ENCODE measurements at regions not wholly inside any gene's neighbourhood (a gene's known extent, or its start where the extent isn't known, plus 50 kb on each side); places are given as distances from the start of the nearest gene placed in this dataset.

DNA sequence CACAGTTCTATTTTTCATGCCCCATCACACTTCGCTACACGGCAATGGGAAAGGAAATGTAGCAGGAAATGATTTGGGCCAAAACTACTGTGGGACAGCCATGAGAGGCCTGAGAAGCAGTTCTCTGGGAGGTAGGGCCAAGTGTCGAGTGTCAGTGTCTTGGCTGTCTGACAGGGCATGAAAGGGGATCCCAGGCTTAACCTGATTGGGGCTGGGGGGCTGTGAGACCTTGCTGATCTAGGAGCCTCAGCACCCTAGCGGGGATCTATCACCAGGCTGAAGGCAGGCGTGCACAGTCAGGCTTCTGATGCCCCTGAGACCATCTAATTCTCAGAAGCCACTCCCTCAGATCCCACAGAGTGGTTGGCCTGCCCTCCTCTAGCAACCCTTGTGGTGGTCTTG, 58.2 kb upstream of the SLC25A13 start:
- TF ChIP-seq, protein P1, sequence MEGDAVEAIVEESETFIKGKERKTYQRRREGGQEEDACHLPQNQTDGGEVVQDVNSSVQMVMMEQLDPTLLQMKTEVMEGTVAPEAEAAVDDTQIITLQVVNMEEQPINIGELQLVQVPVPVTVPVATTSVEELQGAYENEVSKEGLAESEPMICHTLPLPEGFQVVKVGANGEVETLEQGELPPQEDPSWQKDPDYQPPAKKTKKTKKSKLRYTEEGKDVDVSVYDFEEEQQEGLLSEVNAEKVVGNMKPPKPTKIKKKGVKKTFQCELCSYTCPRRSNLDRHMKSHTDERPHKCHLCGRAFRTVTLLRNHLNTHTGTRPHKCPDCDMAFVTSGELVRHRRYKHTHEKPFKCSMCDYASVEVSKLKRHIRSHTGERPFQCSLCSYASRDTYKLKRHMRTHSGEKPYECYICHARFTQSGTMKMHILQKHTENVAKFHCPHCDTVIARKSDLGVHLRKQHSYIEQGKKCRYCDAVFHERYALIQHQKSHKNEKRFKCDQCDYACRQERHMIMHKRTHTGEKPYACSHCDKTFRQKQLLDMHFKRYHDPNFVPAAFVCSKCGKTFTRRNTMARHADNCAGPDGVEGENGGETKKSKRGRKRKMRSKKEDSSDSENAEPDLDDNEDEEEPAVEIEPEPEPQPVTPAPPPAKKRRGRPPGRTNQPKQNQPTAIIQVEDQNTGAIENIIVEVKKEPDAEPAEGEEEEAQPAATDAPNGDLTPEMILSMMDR (IDR thresholded peaks at IDR 0.05), result no peak
- TF ChIP-seq POLR2A (IDR thresholded peaks at IDR 0.05), result no peak
